ENCODE measurements at regions not wholly inside any gene's neighbourhood (a gene's known extent, or its start where the extent isn't known, plus 50 kb on each side); places are given as distances from the start of the nearest gene placed in this dataset.

GRCh38 chr12:22880331-22880730 is 255.4 kb downstream of the ETNK1 start:
- no peaks in the 10 kb centered on the region for H3K36me3 ChIP-seq (ENCODE audit: control insufficient read depth, insufficient read depth, low read length)
- H3K9me3 ChIP-seq (ENCODE audit: control insufficient read depth, insufficient read depth, low read depth, low read length): no peaks in the 10 kb centered on the region
- TF ChIP-seq EZH2 (IDR thresholded peaks at IDR 0.05; ENCODE audit: low read length, missing control alignments): no peak
- TF ChIP-seq CTCF (conservative IDR thresholded peaks at IDR 0.05 in 1 of 2, IDR thresholded peaks at IDR 0.05 in 1 of 2; ENCODE audit: low read depth in 1 of 2, low read length in 2 of 2): no peak
- no peak overlapping the region for H3K4me2 ChIP-seq (ENCODE audit: extremely low read depth, insufficient read depth, low read length)
- H3K27me3 ChIP-seq (ENCODE audit: control insufficient read depth, insufficient read depth, low read length): no peaks in the 10 kb centered on the region
- DNase-seq (ENCODE audit: low read depth in 2 of 2): no peak
- H3K9ac ChIP-seq (ENCODE audit: insufficient read depth, low read length): no peak overlapping the region
- no peak overlapping the region for H2AFZ ChIP-seq (ENCODE audit: low read length)
- no peak overlapping the region for H3K4me3 ChIP-seq (replicated peaks in 1 of 4; ENCODE audit: control extremely low read depth in 1 of 4, insufficient read depth in 1 of 4, low read depth in 3 of 4, low read length in 4 of 4)
- no peaks in the 10 kb centered on the region for H3K79me2 ChIP-seq (ENCODE audit: control insufficient read depth, insufficient read depth, low read length)
- H3K27ac ChIP-seq (ENCODE audit: insufficient read depth, low read length): no peak overlapping the region
- H4K20me1 ChIP-seq (ENCODE audit: control insufficient read depth, extremely low read depth, insufficient read depth, low read length): no peaks in the 10 kb centered on the region
- H3K4me1 ChIP-seq (ENCODE audit: control insufficient read depth, extremely low read depth, insufficient read depth, low read length): no peaks in the 10 kb centered on the region

GRCh38 chr12:22880807-22881206 is 255.8 kb downstream of the ETNK1 start:
- DNase-seq (ENCODE audit: low read depth in 2 of 2): no peak
- no peak for TF ChIP-seq EZH2 (IDR thresholded peaks at IDR 0.05; ENCODE audit: low read length, missing control alignments)
- TF ChIP-seq CTCF (conservative IDR thresholded peaks at IDR 0.05 in 1 of 2, IDR thresholded peaks at IDR 0.05 in 1 of 2; ENCODE audit: low read depth in 1 of 2, low read length in 2 of 2): no peak
- no peak overlapping the region for H3K9ac ChIP-seq (ENCODE audit: insufficient read depth, low read length)
- H3K36me3 ChIP-seq (ENCODE audit: control insufficient read depth, insufficient read depth, low read length): no peaks in the 10 kb centered on the region
- H3K4me1 ChIP-seq (ENCODE audit: control insufficient read depth, extremely low read depth, insufficient read depth, low read length): no peaks in the 10 kb centered on the region
- H2AFZ ChIP-seq (ENCODE audit: low read length): no peak overlapping the region
- H3K4me2 ChIP-seq (ENCODE audit: extremely low read depth, insufficient read depth, low read length): no peak overlapping the region
- H3K27me3 ChIP-seq (ENCODE audit: control insufficient read depth, insufficient read depth, low read length): no peaks in the 10 kb centered on the region
- H3K4me3 ChIP-seq (replicated peaks in 1 of 4; ENCODE audit: control extremely low read depth in 1 of 4, insufficient read depth in 1 of 4, low read depth in 3 of 4, low read length in 4 of 4): no peak overlapping the region
- no peak overlapping the region for H3K27ac ChIP-seq (ENCODE audit: insufficient read depth, low read length)
- H3K79me2 ChIP-seq (ENCODE audit: control insufficient read depth, insufficient read depth, low read length): no peaks in the 10 kb centered on the region
- no peaks in the 10 kb centered on the region for H3K9me3 ChIP-seq (ENCODE audit: control insufficient read depth, insufficient read depth, low read depth, low read length)
- no peaks in the 10 kb centered on the region for H4K20me1 ChIP-seq (ENCODE audit: control insufficient read depth, extremely low read depth, insufficient read depth, low read length)

- H3K4me2 ChIP-seq (ENCODE audit: extremely low read depth, insufficient read depth, low read length): no peak overlapping the region
- DNase-seq (ENCODE audit: low read depth in 2 of 2): no peak
- H3K79me2 ChIP-seq (ENCODE audit: control insufficient read depth, insufficient read depth, low read length): no peaks in the 10 kb centered on the region
- no peaks in the 10 kb centered on the region for H4K20me1 ChIP-seq (ENCODE audit: control insufficient read depth, extremely low read depth, insufficient read depth, low read length)
- no peaks in the 10 kb centered on the region for H3K27me3 ChIP-seq (ENCODE audit: control insufficient read depth, insufficient read depth, low read length)
- no peak overlapping the region for H3K27ac ChIP-seq (ENCODE audit: insufficient read depth, low read length)
- no peaks in the 10 kb centered on the region for H3K36me3 ChIP-seq (ENCODE audit: control insufficient read depth, insufficient read depth, low read length)
- H3K4me1 ChIP-seq (ENCODE audit: control insufficient read depth, extremely low read depth, insufficient read depth, low read length): no peaks in the 10 kb centered on the region
- H3K9me3 ChIP-seq (ENCODE audit: control insufficient read depth, insufficient read depth, low read depth, low read length): no peaks in the 10 kb centered on the region
- TF ChIP-seq EZH2 (IDR thresholded peaks at IDR 0.05; ENCODE audit: low read length, missing control alignments) (no peak), CTCF (conservative IDR thresholded peaks at IDR 0.05 in 1 of 2, IDR thresholded peaks at IDR 0.05 in 1 of 2; ENCODE audit: low read depth in 1 of 2, low read length in 2 of 2) (no peak)
- no peak overlapping the region for H3K4me3 ChIP-seq (replicated peaks in 1 of 4; ENCODE audit: control extremely low read depth in 1 of 4, insufficient read depth in 1 of 4, low read depth in 3 of 4, low read length in 4 of 4)
- H3K9ac ChIP-seq (ENCODE audit: insufficient read depth, low read length): no peak overlapping the region
- no peak overlapping the region for H2AFZ ChIP-seq (ENCODE audit: low read length)
Observed at GRCh38 chr12:22881878-22882385, 257.0 kb downstream of the ETNK1 start.
